ENCODE measurements at regions not wholly inside any gene's neighbourhood (a gene's known extent, or its start where the extent isn't known, plus 50 kb on each side); places are given as distances from the start of the nearest gene placed in this dataset.

- TF ChIP-seq ETS1 (IDR thresholded peaks at IDR 0.05) (no peak), CTCF (conservative IDR thresholded peaks at IDR 0.05; ENCODE audit: low read depth in 2 of 2) (no peak), CREB1 (CRISPR knock-in tag; IDR thresholded peaks at IDR 0.05; ENCODE audit: low read depth) (no peak), REST (IDR thresholded peaks at IDR 0.05; ENCODE audit: unreplicated experiment) (no peak), EZH2 (IDR thresholded peaks at IDR 0.05; ENCODE audit: low read depth, unreplicated experiment) (no peak)
Measured at GRCh38 chr17:13862346-13862745, 207.0 kb upstream of the COX10 start.

Data from GM23338 (cell line).